SH-SY5Y (cell line): ENCODE measurements at regions not wholly inside any gene's neighbourhood (a gene's known extent, or its start where the extent isn't known, plus 50 kb on each side); places are given as distances from the start of the nearest gene placed in this dataset.

Experiments used
- GATA2 ChIP-seq: IDR thresholded peaks from 2 replicates; pipeline ENCODE4 v1.6.1; 2011; ENCODE audit warnings: mild to moderate bottlenecking, low read depth, low read length
- GATA3 ChIP-seq: IDR thresholded peaks from 2 replicates; pipeline ENCODE4 v1.6.1; 2011; ENCODE audit warnings: low read depth, mild to moderate bottlenecking, low read length, moderate library complexity

DNA sequence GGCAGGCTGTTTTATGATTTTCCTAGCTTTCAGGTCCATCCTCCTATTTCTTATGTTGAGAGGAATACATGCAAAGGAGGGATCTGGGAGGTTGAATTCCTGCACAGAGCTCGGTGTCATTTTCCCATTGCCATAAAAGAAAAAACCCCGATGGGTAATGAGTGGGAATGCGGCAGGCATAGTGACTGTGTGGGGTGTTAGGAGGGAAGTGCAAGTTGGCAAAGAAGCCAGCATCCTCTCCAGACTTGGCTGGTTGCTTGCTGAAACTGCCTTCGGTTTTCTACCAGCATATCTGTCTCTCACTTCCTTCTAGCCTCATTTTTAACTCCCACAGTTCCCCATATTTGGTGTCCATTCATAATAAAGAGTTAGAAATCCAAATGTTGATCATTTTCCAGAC is 1046.1 kb downstream of the SLC6A15 start:
- TF ChIP-seq GATA2 (no peak), GATA3 (no peak)
